Suprapubic skin (tissue), 4 donors: ENCODE measurements at regions not wholly inside any gene's neighbourhood (a gene's known extent, or its start where the extent isn't known, plus 50 kb on each side); places are given as distances from the start of the nearest gene placed in this dataset.

Experiments used
- DNase-seq, 2 donors: peaks; one replicate each; pipeline ENCODE4 v3.0.0-alpha.2; 2019; ENCODE audit warnings: low spot score in 2 of 2
- H3K27ac ChIP-seq: fragments of 200-600 bp; sonication (generic); one replicate; pipeline ENCODE4 v1.5.1; 2019
- H3K27me3 ChIP-seq: fragments of 200-600 bp; sonication (generic); one replicate; pipeline ENCODE4 v1.5.1; 2019
- H3K36me3 ChIP-seq: fragments of 200-600 bp; sonication (generic); one replicate; pipeline ENCODE4 v1.5.1; 2019
- H3K4me1 ChIP-seq: fragments of 200-600 bp; sonication (generic); one replicate; pipeline ENCODE4 v1.5.1; 2019
- H3K4me3 ChIP-seq: fragments of 200-600 bp; sonication (generic); one replicate; pipeline ENCODE4 v1.5.1; 2019; ENCODE audit warnings: mild to moderate bottlenecking
- H3K9me3 ChIP-seq: fragments of 200-600 bp; sonication (generic); one replicate; pipeline ENCODE4 v1.5.1; 2019
- EP300 ChIP-seq: sonication (generic); formaldehyde crosslinking; IDR thresholded peaks from one replicate; pipeline ENCODE4 v1.6.1; 2017; ENCODE audit warnings: antibody characterized with exemption
- POLR2A ChIP-seq, 2 donors: fragments of 450-650 bp; IDR thresholded peaks; one replicate each; pipeline ENCODE4 v1.6.1; 2017; ENCODE audit warnings: antibody characterized with exemption in 2 of 2, mild to moderate bottlenecking in 2 of 2, moderate library complexity in 2 of 2
- POLR2AphosphoS5 ChIP-seq, 3 donors: sonication (generic); formaldehyde crosslinking; IDR thresholded peaks; one replicate each; pipeline ENCODE4 v1.6.1; 2017; ENCODE audit warnings: antibody characterized with exemption in 3 of 3
- WGBS: methylation state at CpG from one replicate; pipeline ENCODE4 v1.1.5; 2018; 5-methylcytosine and 5-hydroxymethylcytosine counted together
- TF ChIP-seq, protein P1 (sequence below), 2 donors: fragments of 200-600 bp in 1 of 2; fragments of 450-650 bp in 1 of 2; sonication (generic) in 1 of 2; IDR thresholded peaks; one replicate each; pipeline ENCODE4 v1.5.1; 2016 to 2019; ENCODE audit warnings: antibody characterized with exemption in 2 of 2, mild to moderate bottlenecking in 1 of 2, moderate library complexity in 1 of 2

- DNase-seq, result no peak
- TF ChIP-seq EP300 (no peak), POLR2AphosphoS5 (IDR thresholded peaks at IDR 0.05) (no peak)
- Histone ChIP-seq H3K27me3 (no peaks in the 10 kb centered on the region), H3K27ac (no peak overlapping the region), H3K9me3 (no peaks in the 10 kb centered on the region), H3K4me3 (no peak overlapping the region), H3K36me3 (no peaks in the 10 kb centered on the region), H3K4me1 (peaks cover 31% of the 10 kb centered on the region)
- 25% methylated on average over 2 of the region's 2 CpGs for WGBS
Measured at GRCh38 chr2:134117676-134118075, 136.2 kb upstream of the MGAT5 start.

- peak; percentile 89 to 92 for DNase-seq
- Histone ChIP-seq H3K4me3 (peak overlapping the region; percentile 16), H3K9me3 (no peaks in the 10 kb centered on the region), H3K27me3 (no peaks in the 10 kb centered on the region), H3K27ac (peak overlapping the region; percentile 91), H3K36me3 (no peaks in the 10 kb centered on the region), H3K4me1 (peaks cover 40% of the 10 kb centered on the region)
- WGBS, result 32% methylated on average over 8 of the region's 8 CpGs
- TF ChIP-seq POLR2AphosphoS5 (IDR thresholded peaks at IDR 0.05), result peak in 1 of 3 donors; percentile 44
- TF ChIP-seq POLR2A (IDR thresholded peaks at IDR 0.05), result no peak
- TF ChIP-seq, protein P1, sequence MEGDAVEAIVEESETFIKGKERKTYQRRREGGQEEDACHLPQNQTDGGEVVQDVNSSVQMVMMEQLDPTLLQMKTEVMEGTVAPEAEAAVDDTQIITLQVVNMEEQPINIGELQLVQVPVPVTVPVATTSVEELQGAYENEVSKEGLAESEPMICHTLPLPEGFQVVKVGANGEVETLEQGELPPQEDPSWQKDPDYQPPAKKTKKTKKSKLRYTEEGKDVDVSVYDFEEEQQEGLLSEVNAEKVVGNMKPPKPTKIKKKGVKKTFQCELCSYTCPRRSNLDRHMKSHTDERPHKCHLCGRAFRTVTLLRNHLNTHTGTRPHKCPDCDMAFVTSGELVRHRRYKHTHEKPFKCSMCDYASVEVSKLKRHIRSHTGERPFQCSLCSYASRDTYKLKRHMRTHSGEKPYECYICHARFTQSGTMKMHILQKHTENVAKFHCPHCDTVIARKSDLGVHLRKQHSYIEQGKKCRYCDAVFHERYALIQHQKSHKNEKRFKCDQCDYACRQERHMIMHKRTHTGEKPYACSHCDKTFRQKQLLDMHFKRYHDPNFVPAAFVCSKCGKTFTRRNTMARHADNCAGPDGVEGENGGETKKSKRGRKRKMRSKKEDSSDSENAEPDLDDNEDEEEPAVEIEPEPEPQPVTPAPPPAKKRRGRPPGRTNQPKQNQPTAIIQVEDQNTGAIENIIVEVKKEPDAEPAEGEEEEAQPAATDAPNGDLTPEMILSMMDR (IDR thresholded peaks at IDR 0.05), result peak; percentile 69 to 90
Measured at GRCh38 chr2:134118279-134119116, 135.4 kb upstream of the MGAT5 start.

DNA sequence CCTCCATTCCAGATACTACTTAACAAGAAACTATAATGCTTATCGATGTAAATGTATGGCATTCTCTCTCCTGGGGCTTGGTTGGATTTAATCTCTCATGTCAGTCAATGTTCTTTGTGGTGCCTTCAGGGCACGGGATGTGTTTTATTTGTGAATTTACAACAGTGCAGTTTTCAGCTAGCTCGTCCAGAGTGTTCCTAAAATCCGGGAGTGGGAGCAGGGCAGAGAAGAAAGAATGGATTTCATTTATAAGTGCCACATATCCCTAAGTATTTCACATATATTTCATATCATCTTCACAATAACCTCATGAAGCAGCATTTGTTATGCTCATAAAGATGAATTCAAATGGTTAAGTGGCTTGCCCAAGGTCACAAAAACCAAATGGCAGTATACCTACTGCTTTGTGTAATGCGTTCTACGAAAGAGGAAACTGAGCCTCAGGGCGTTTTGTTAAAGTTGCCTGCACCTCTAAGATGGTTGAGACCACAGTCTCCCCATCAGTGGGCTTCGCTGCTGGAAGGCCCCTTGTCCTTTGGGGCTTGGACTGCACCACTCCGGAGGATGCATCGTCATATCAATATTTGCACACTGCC lies 134.7 kb upstream of the MGAT5 start:
- 18% methylated on average over 10 of the region's 10 CpGs for WGBS
- Histone ChIP-seq H3K36me3 (no peaks in the 10 kb centered on the region), H3K4me3 (peak overlapping the region; percentile 98), H3K9me3 (no peaks in the 10 kb centered on the region), H3K27ac (peak overlapping the region; percentile 91), H3K4me1 (peaks cover 44% of the 10 kb centered on the region), H3K27me3 (no peaks in the 10 kb centered on the region)
- TF ChIP-seq POLR2AphosphoS5 (IDR thresholded peaks at IDR 0.05), result no peak
- no peak for TF ChIP-seq POLR2A (IDR thresholded peaks at IDR 0.05)
- TF ChIP-seq EP300, result no peak
- TF ChIP-seq, protein P1 (IDR thresholded peaks at IDR 0.05), result no peak
- DNase-seq, result no peak

- Histone ChIP-seq H3K9me3 (no peaks in the 10 kb centered on the region), H3K27me3 (no peaks in the 10 kb centered on the region), H3K36me3 (no peaks in the 10 kb centered on the region), H3K4me1 (peaks cover 48% of the 10 kb centered on the region), H3K4me3 (peak overlapping the region; percentile 98), H3K27ac (peak overlapping the region; percentile 91)
- DNase-seq, result peak; percentile 90 to 92
- TF ChIP-seq POLR2AphosphoS5 (IDR thresholded peaks at IDR 0.05) (peak in 2 of 3 donors; percentile 13 to 40), EP300 (no peak), POLR2A (IDR thresholded peaks at IDR 0.05) (peak in 1 of 2 donors; percentile 22)
- 0% methylated on average over 26 of the region's 81 CpGs for WGBS
Measured at GRCh38 chr2:134119713-134120405, 134.0 kb upstream of the MGAT5 start.

DNA sequence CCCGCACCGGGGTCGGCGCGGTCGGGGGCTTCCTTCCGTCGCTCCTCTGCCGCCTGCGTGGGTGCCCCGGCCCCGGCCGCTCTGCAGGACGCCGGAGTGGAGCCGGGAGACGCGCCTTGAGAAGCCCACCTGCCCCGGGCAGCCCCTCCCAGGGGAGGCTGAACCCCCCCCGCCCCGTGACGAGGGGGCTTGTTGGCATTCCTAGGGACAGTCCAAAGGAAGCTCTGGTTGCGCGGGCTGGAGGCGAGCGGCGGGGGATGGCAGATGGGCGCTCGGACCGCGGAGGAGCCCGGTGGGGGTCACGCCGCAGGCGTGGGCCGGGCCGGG lies 133.5 kb upstream of the MGAT5 start:
- Histone ChIP-seq H3K4me1 (peaks cover 52% of the 10 kb centered on the region), H3K27ac (peak overlapping the region; percentile 91), H3K4me3 (peak overlapping the region; percentile 98), H3K27me3 (no peaks in the 10 kb centered on the region), H3K36me3 (no peaks in the 10 kb centered on the region), H3K9me3 (no peaks in the 10 kb centered on the region)
- WGBS, result no CpG with 5 or more reads among the region's 37 CpGs
- TF ChIP-seq, protein P1 (IDR thresholded peaks at IDR 0.05), result no peak
- no peak for TF ChIP-seq POLR2AphosphoS5 (IDR thresholded peaks at IDR 0.05)
- TF ChIP-seq EP300, result no peak
- no peak for TF ChIP-seq POLR2A (IDR thresholded peaks at IDR 0.05)
- peak in 1 of 2 donors; percentile 76 for DNase-seq
